ENCODE measurements at regions not wholly inside any gene's neighbourhood (a gene's known extent, or its start where the extent isn't known, plus 50 kb on each side); places are given as distances from the start of the nearest gene placed in this dataset.

- TF ChIP-seq CTCF (IDR thresholded peaks at IDR 0.05) (no peak), POLR2A (IDR thresholded peaks at IDR 0.05) (no peak), POLR2AphosphoS5 (IDR thresholded peaks at IDR 0.05; ENCODE audit: insufficient read depth in 1 of 2, low read depth in 1 of 2) (no peak)
Measured at GRCh38 chr15:25106209-25106608, 151.4 kb downstream of the SNRPN start.

Measured in vagina (tissue), 2 donors.